GM12892 (cell line): ENCODE measurements at regions not wholly inside any gene's neighbourhood (a gene's known extent, or its start where the extent isn't known, plus 50 kb on each side); places are given as distances from the start of the nearest gene placed in this dataset.
"Not testable (repeated sequence)": the region's sequence is repeated elsewhere in the genome, so short reads cannot be mapped to it uniquely, and the experiment has no call there.

Experiments
- DNase-seq: peaks from one replicate; pipeline ENCODE4 v3.0.0; 2011; ENCODE audit not compliant: insufficient read length
- FAIRE-seq: peaks from 2 replicates; lab custom pipeline; 2011; peaks lifted over from hg19 to GRCh38; lab: Jason Lieb, UNC
- POLR2A ChIP-seq: IDR thresholded peaks from 2 replicates; pipeline ENCODE4 v1.6.1; 2011; ENCODE audit warnings: low read depth, low read length, control low read depth
- POLR2AphosphoS5 ChIP-seq: IDR thresholded peaks from 2 replicates; pipeline ENCODE4 v1.6.1; 2011; ENCODE audit warnings: low read depth, low read length, control low read depth
- TAF1 ChIP-seq: IDR thresholded peaks from 2 replicates; pipeline ENCODE4 v1.6.1; 2011; ENCODE audit warnings: low read depth, mild to moderate bottlenecking, control low read depth, low read length, borderline replicate concordance

- no peak for TF ChIP-seq POLR2A
- FAIRE-seq, result no peak
- no peak for DNase-seq
Measured at GRCh38 chr6:114839019-114839418, 496.2 kb upstream of the HS3ST5 start.

GRCh38 chr6:114833211-114833610, 490.4 kb upstream of the HS3ST5 start:
- DNase-seq (no peak), FAIRE-seq (no peak)
- TF ChIP-seq POLR2AphosphoS5, result no peak
- no peak for TF ChIP-seq POLR2A
- TF ChIP-seq TAF1, result no peak

GRCh38 chr6:114830515-114830914, 487.7 kb upstream of the HS3ST5 start:
- TF ChIP-seq POLR2A (no peak), POLR2AphosphoS5 (no peak), TAF1 (no peak)
- no peak for FAIRE-seq
- DNase-seq, result no peak

- DNase-seq (no peak), FAIRE-seq (no peak)
- TF ChIP-seq POLR2A (no peak), TAF1 (no peak), POLR2AphosphoS5 (no peak)
Measured at GRCh38 chr6:114827135-114827534, 484.3 kb upstream of the HS3ST5 start.

- no peak for DNase-seq
- FAIRE-seq, result no peak
- TF ChIP-seq TAF1 (no peak), POLR2A (no peak), POLR2AphosphoS5 (no peak)
Measured at GRCh38 chr6:114824409-114824808, 481.6 kb upstream of the HS3ST5 start.

- no peak for TF ChIP-seq POLR2A
- no peak for TF ChIP-seq POLR2AphosphoS5
- TF ChIP-seq TAF1, result no peak
- DNase-seq (no peak), FAIRE-seq (no peak)
Measured at GRCh38 chr6:114816678-114817077, 473.9 kb upstream of the HS3ST5 start.

GRCh38 chr6:114810468-114810867, 467.6 kb upstream of the HS3ST5 start:
- TF ChIP-seq POLR2AphosphoS5, result no peak
- TF ChIP-seq TAF1, result no peak
- no peak for TF ChIP-seq POLR2A
- FAIRE-seq (no peak), DNase-seq (no peak)

- DNase-seq, result not testable (repeated sequence)
Measured at GRCh38 chr6:114805426-114805825, 462.6 kb upstream of the HS3ST5 start.

GRCh38 chr6:114796576-114796975, 453.8 kb upstream of the HS3ST5 start:
- no peak for DNase-seq
- no peak for FAIRE-seq
- no peak for TF ChIP-seq POLR2AphosphoS5
- TF ChIP-seq TAF1, result no peak
- TF ChIP-seq POLR2A, result no peak

More at GRCh38 chr6:114805426-114805825, 462.6 kb upstream of the HS3ST5 start:
- FAIRE-seq, result not testable (repeated sequence)

- DNase-seq (no peak), FAIRE-seq (no peak)
- no peak for TF ChIP-seq POLR2AphosphoS5
Measured at GRCh38 chr6:114793428-114793827, 450.6 kb upstream of the HS3ST5 start.

GRCh38 chr6:114785235-114786127, 442.7 kb upstream of the HS3ST5 start:
- TF ChIP-seq POLR2AphosphoS5, result no peak
- TF ChIP-seq POLR2A, result no peak
- TF ChIP-seq TAF1, result no peak
- peak; percentile 36 for FAIRE-seq
- no peak for DNase-seq

GRCh38 chr6:114783783-114784182, 441.0 kb upstream of the HS3ST5 start:
- DNase-seq (no peak), FAIRE-seq (no peak)
- TF ChIP-seq POLR2AphosphoS5 (no peak), POLR2A (no peak), TAF1 (no peak)

- FAIRE-seq, result no peak
- TF ChIP-seq POLR2AphosphoS5 (no peak), TAF1 (no peak), POLR2A (no peak)
- no peak for DNase-seq
Measured at GRCh38 chr6:114783083-114783482, 440.3 kb upstream of the HS3ST5 start.

- no peak for TF ChIP-seq POLR2A
- no peak for TF ChIP-seq TAF1
- no peak for TF ChIP-seq POLR2AphosphoS5
- no peak for FAIRE-seq
- DNase-seq, result no peak
Measured at GRCh38 chr6:114764866-114765265, 422.0 kb upstream of the HS3ST5 start.
